Neural crest cell (in vitro differentiated cells): ENCODE measurements at regions not wholly inside any gene's neighbourhood (a gene's known extent, or its start where the extent isn't known, plus 50 kb on each side); places are given as distances from the start of the nearest gene placed in this dataset.
"Not testable (repeated sequence)": the region's sequence is repeated elsewhere in the genome, so short reads cannot be mapped to it uniquely, and the experiment has no call there.

Source experiments
- DNase-seq: peaks from one replicate; pipeline ENCODE4 v3.0.0; 2021; ENCODE audit warnings: low read depth, mixed read lengths, low spot score
- H3K27ac Mint-ChIP-seq: one replicate; pipeline ENCODE4 v1.8.0; 2021; ENCODE audit warnings: mild to moderate bottlenecking, mixed read lengths; ENCODE audit not compliant: unreplicated experiment
- H3K27me3 Mint-ChIP-seq: 2 replicates; pipeline ENCODE4 v1.8.0; 2021; ENCODE audit warnings: low read depth, mild to moderate bottlenecking, mixed read lengths
- H3K36me3 Mint-ChIP-seq: 2 replicates; pipeline ENCODE4 v1.8.0; 2021; ENCODE audit warnings: low read depth, mild to moderate bottlenecking, mixed read lengths
- H3K4me1 Mint-ChIP-seq: 2 replicates; pipeline ENCODE4 v1.8.0; 2021; ENCODE audit warnings: mixed read lengths
- H3K4me3 Mint-ChIP-seq: one replicate; pipeline ENCODE4 v1.8.0; 2021; ENCODE audit warnings: mild to moderate bottlenecking, mixed read lengths
- H3K9me3 Mint-ChIP-seq: 2 replicates; pipeline ENCODE4 v1.8.0; 2021; ENCODE audit warnings: mixed read lengths
- TF ChIP-seq, protein P1 (sequence below): fragments of 200-600 bp; sonication (generic); conservative IDR thresholded peaks from 2 replicates; pipeline ENCODE4 v1.5.0; 2021; ENCODE audit warnings: antibody characterized with exemption, mild to moderate bottlenecking

DNA sequence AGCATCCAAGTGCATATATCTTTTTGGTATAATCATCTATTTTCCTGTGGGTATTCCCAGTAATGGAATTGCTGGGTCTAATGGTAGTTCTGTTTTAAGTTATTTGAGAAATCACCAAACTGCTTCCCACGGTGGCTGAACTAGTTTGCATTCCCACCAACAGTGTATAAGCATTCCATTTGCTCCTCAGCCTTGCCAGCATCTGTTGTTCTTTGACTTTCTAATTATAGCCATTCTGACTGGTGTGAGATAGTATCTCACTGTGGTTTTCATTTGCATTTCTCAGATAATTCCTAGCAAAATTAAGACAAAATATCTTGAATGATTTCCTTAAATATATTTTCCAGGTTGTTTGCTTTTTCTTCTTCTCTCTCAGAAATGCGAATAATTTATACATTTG lies 341.1 kb downstream of the GBA3 start:
- Mint-ChIP-seq H3K4me3 (no peak overlapping the region), H3K4me1 (no peaks in the 10 kb centered on the region), H3K27ac (no peak overlapping the region), H3K9me3 (no peaks in the 10 kb centered on the region), H3K27me3 (no peaks in the 10 kb centered on the region), H3K36me3 (no peaks in the 10 kb centered on the region)
- DNase-seq = no peak
- TF ChIP-seq, protein P1, sequence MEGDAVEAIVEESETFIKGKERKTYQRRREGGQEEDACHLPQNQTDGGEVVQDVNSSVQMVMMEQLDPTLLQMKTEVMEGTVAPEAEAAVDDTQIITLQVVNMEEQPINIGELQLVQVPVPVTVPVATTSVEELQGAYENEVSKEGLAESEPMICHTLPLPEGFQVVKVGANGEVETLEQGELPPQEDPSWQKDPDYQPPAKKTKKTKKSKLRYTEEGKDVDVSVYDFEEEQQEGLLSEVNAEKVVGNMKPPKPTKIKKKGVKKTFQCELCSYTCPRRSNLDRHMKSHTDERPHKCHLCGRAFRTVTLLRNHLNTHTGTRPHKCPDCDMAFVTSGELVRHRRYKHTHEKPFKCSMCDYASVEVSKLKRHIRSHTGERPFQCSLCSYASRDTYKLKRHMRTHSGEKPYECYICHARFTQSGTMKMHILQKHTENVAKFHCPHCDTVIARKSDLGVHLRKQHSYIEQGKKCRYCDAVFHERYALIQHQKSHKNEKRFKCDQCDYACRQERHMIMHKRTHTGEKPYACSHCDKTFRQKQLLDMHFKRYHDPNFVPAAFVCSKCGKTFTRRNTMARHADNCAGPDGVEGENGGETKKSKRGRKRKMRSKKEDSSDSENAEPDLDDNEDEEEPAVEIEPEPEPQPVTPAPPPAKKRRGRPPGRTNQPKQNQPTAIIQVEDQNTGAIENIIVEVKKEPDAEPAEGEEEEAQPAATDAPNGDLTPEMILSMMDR = no peak

GRCh38 chr4:23028875-23029274 lies 336.1 kb downstream of the GBA3 start:
- Mint-ChIP-seq H3K4me1 (no peaks in the 10 kb centered on the region), H3K9me3 (no peaks in the 10 kb centered on the region), H3K4me3 (no peak overlapping the region), H3K27ac (no peak overlapping the region), H3K27me3 (no peaks in the 10 kb centered on the region), H3K36me3 (no peaks in the 10 kb centered on the region)
- TF ChIP-seq, protein P1 = no peak
- no peak for DNase-seq

DNA sequence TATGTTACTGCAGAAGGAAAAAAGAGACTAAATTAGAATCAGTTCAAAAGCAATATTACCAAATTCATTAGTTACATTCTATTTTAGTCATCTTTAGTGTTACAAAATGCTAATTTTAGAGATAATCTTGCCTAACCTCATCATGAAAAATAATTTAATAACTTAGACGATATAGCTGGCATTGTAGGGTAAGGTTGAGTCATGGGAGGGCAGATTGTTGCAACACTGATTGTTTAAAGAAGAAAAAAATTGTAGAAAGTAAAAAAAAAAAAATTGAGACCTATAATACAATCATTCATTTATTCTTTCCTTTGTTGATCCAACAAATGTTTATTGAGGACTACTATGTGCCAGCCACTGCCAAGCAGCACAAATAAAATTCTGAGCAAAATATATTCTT lies 330.9 kb downstream of the GBA3 start:
- DNase-seq = no peak
- Mint-ChIP-seq H3K36me3 (no peaks in the 10 kb centered on the region), H3K4me1 (peaks cover 11% of the 10 kb centered on the region), H3K27me3 (no peaks in the 10 kb centered on the region), H3K27ac (no peak overlapping the region), H3K9me3 (no peaks in the 10 kb centered on the region), H3K4me3 (no peak overlapping the region)
- TF ChIP-seq, protein P1 = no peak

GRCh38 chr4:23023121-23023520 lies 330.4 kb downstream of the GBA3 start:
- no peaks in the 10 kb centered on the region for H3K9me3 Mint-ChIP-seq
- DNase-seq = no peak
- TF ChIP-seq, protein P1 = no peak
- H3K27me3 Mint-ChIP-seq = no peaks in the 10 kb centered on the region
- H3K4me1 Mint-ChIP-seq = peaks cover 11% of the 10 kb centered on the region
- no peak overlapping the region for H3K27ac Mint-ChIP-seq
- H3K4me3 Mint-ChIP-seq = no peak overlapping the region
- no peaks in the 10 kb centered on the region for H3K36me3 Mint-ChIP-seq

GRCh38 chr4:23022032-23022431 lies 329.3 kb downstream of the GBA3 start:
- Mint-ChIP-seq H3K9me3 (no peaks in the 10 kb centered on the region), H3K4me3 (no peak overlapping the region), H3K27ac (peak overlapping the region; percentile 22), H3K27me3 (no peaks in the 10 kb centered on the region), H3K4me1 (peaks cover 11% of the 10 kb centered on the region), H3K36me3 (no peaks in the 10 kb centered on the region)
- no peak for DNase-seq
- TF ChIP-seq, protein P1 = no peak

GRCh38 chr4:23021040-23021439 lies 328.3 kb downstream of the GBA3 start:
- Mint-ChIP-seq H3K4me1 (peaks cover 11% of the 10 kb centered on the region), H3K36me3 (no peaks in the 10 kb centered on the region), H3K9me3 (no peaks in the 10 kb centered on the region), H3K27me3 (no peaks in the 10 kb centered on the region), H3K27ac (no peak overlapping the region), H3K4me3 (no peak overlapping the region)
- no peak for DNase-seq
- TF ChIP-seq, protein P1 = no peak

DNA sequence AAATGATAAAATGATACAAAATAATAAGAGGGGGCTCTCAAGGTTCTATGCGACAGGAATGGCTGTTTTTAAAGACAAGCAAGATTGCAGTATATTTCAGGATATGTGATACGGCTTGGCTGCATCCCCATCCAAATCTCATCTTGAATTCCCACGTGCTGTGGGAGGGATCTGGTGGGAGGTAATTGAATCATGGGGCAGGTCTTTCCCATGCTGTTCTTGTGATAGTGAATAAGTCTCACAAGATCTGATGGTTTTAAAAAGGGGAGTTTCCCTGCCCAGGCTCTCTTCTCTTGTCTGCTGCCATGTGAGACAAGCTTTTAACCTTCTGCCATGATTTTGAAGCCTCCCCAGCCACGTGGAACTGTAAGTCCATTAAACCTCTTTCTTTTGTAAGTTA lies 327.7 kb downstream of the GBA3 start:
- H3K4me3 Mint-ChIP-seq, DNase-seq, H3K36me3 Mint-ChIP-seq, H3K9me3 Mint-ChIP-seq, H3K27me3 Mint-ChIP-seq, H3K27ac Mint-ChIP-seq: not testable (repeated sequence)
- H3K4me1 Mint-ChIP-seq = peaks cover 11% of the 10 kb centered on the region
